Gastroesophageal sphincter (tissue), 3 donors: ENCODE measurements at regions not wholly inside any gene's neighbourhood (a gene's known extent, or its start where the extent isn't known, plus 50 kb on each side); places are given as distances from the start of the nearest gene placed in this dataset.

ENCODE experiments used
- EP300 ChIP-seq: sonication (generic); formaldehyde crosslinking; IDR thresholded peaks from one replicate; pipeline ENCODE4 v1.6.1; 2017; ENCODE audit warnings: antibody characterized with exemption, mild to moderate bottlenecking
- POLR2A ChIP-seq, 2 donors: fragments of 450-650 bp; IDR thresholded peaks; one replicate each; pipeline ENCODE4 v1.6.1; 2017; ENCODE audit warnings: antibody characterized with exemption in 2 of 2, mild to moderate bottlenecking in 2 of 2, moderate library complexity in 1 of 2
- POLR2AphosphoS5 ChIP-seq: sonication (generic); formaldehyde crosslinking; IDR thresholded peaks from one replicate; pipeline ENCODE4 v1.6.1; 2017; ENCODE audit warnings: antibody characterized with exemption
- TF ChIP-seq, protein P1 (sequence below), 4 experiments: fragments of 200-600 bp in 2 of 4; fragments of 450-650 bp in 2 of 4; sonication (generic) in 1 of 4; IDR thresholded peaks; one replicate each; pipeline ENCODE4 v1.5.1; 2017 to 2019; ENCODE audit warnings: antibody characterized with exemption in 4 of 4, mild to moderate bottlenecking in 2 of 4, moderate library complexity in 2 of 4

DNA sequence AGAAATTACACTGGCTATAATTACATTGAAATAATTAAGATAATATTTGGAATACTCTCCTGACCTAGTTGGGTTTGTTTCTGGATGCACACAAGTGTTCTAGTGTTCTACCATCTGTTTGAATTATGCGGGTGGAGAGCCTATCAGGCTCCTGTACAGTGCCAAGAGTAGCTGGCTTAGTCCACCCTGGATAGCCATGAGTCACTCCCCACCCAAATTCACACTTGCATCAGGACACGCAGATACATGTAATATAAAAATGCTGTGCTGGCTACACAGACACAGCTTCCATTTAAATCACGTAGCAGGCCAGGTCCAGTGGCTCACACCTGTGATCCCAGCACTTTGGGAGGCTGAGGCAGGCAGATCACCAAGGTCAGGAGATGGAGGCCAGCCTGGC lies 686.2 kb upstream of the SLC35B3 start:
- TF ChIP-seq EP300, result no peak
- TF ChIP-seq, protein P1, sequence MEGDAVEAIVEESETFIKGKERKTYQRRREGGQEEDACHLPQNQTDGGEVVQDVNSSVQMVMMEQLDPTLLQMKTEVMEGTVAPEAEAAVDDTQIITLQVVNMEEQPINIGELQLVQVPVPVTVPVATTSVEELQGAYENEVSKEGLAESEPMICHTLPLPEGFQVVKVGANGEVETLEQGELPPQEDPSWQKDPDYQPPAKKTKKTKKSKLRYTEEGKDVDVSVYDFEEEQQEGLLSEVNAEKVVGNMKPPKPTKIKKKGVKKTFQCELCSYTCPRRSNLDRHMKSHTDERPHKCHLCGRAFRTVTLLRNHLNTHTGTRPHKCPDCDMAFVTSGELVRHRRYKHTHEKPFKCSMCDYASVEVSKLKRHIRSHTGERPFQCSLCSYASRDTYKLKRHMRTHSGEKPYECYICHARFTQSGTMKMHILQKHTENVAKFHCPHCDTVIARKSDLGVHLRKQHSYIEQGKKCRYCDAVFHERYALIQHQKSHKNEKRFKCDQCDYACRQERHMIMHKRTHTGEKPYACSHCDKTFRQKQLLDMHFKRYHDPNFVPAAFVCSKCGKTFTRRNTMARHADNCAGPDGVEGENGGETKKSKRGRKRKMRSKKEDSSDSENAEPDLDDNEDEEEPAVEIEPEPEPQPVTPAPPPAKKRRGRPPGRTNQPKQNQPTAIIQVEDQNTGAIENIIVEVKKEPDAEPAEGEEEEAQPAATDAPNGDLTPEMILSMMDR (IDR thresholded peaks at IDR 0.05), result no peak
- no peak for TF ChIP-seq POLR2AphosphoS5
- no peak for TF ChIP-seq POLR2A (IDR thresholded peaks at IDR 0.05)
